ENCODE measurements at regions not wholly inside any gene's neighbourhood (a gene's known extent, or its start where the extent isn't known, plus 50 kb on each side); places are given as distances from the start of the nearest gene placed in this dataset.

GRCh38 chr12:17999174-17999801 is 90.7 kb downstream of the RERGL start:
- H2BK20ac ChIP-seq (ENCODE audit: low read depth, low read length) = no peak overlapping the region
- no peak overlapping the region for H2AK9ac ChIP-seq (replicated peaks; ENCODE audit: low read depth, low read length, poor library complexity)
- no peak overlapping the region for H3K27ac ChIP-seq (ENCODE audit: insufficient read depth, low read length)
- no peaks in the 10 kb centered on the region for H3K9me1 ChIP-seq (ENCODE audit: insufficient read depth, low read length)
- no peak overlapping the region for H3K4me3 ChIP-seq (ENCODE audit: insufficient read depth, low read depth, low read length)
- H3K56ac ChIP-seq (ENCODE audit: extremely low read depth, insufficient read depth, low read length) = no peak overlapping the region
- no peak overlapping the region for H3K14ac ChIP-seq (replicated peaks; ENCODE audit: low read depth, low read length)
- no peak overlapping the region for H4K91ac ChIP-seq (ENCODE audit: insufficient read depth, low read depth, low read length)
- H3K23ac ChIP-seq (ENCODE audit: low read depth, low read length) = no peak overlapping the region
- ATAC-seq (ENCODE audit: low read depth) (no peak), DNase-seq (no peak)
- intact Hi-C loops (cut with micrococcal nuclease) (no loop called here), in situ Hi-C loops (cut with MboI; ENCODE audit: low sequenced_read_pairs) (no loop called here), dilution Hi-C loops (cut with HindIII; ENCODE audit: low sequenced_read_pairs, unreplicated experiment) (no loop called here)
- no peaks in the 10 kb centered on the region for H3K36me3 ChIP-seq (ENCODE audit: control insufficient read depth, insufficient read depth, low read length)
- no peak overlapping the region for H4K5ac ChIP-seq (ENCODE audit: low read depth, low read length)
- no peaks in the 10 kb centered on the region for H3K27me3 ChIP-seq (ENCODE audit: control insufficient read depth, insufficient read depth, low read length)
- H4K20me1 ChIP-seq (ENCODE audit: insufficient read depth, low read length) = no peaks in the 10 kb centered on the region
- TF ChIP-seq MXI1 (IDR thresholded peaks at IDR 0.05; ENCODE audit: borderline replicate concordance, low read depth, low read length) (no peak), RFX5 (IDR thresholded peaks at IDR 0.05; ENCODE audit: low read depth, low read length) (no peak), RCOR1 (IDR thresholded peaks at IDR 0.05; ENCODE audit: insufficient replicate concordance, low read length) (no peak)
- no peak overlapping the region for H2BK5ac ChIP-seq (ENCODE audit: low read depth, low read length, poor library complexity, severe bottlenecking)
- WGBS, 2 experiments (ENCODE audit: extremely low coverage in 2 of 2, insufficient read length in 1 of 2) = no CpG with 5 or more reads among the region's 2 CpGs
- no peak overlapping the region for H2BK120ac ChIP-seq (ENCODE audit: low read depth, low read length)
- H4K8ac ChIP-seq (ENCODE audit: low read depth in 2 of 2, low read length in 2 of 2) = no peak overlapping the region
- H3K4ac ChIP-seq (ENCODE audit: low read depth, low read length) = no peak overlapping the region
- H2AFZ ChIP-seq (replicated peaks; ENCODE audit: low read length, poor library complexity) = no peak overlapping the region
- H3K4me1 ChIP-seq (ENCODE audit: control insufficient read depth, insufficient read depth, low read length) = no peaks in the 10 kb centered on the region
- ChIA-PET POLR2A (ENCODE audit: unreplicated experiment) (no interaction called here), CTCF (no interaction called here)
- H2BK15ac ChIP-seq (ENCODE audit: low read depth, low read length) = no peak overlapping the region
- BruUV-seq (replicated peaks) = no TSS peak
- no peak overlapping the region for H3K4me2 ChIP-seq (ENCODE audit: low read depth, low read length)
- no peak overlapping the region for H3K9ac ChIP-seq (ENCODE audit: low read depth, low read length)
- no peak overlapping the region for H2AK5ac ChIP-seq (ENCODE audit: low read depth, low read length)
- H3K79me1 ChIP-seq (ENCODE audit: low read depth in 1 of 2, low read length in 2 of 2) = no peaks in the 10 kb centered on the region
- H3K9me3 ChIP-seq (ENCODE audit: control insufficient read depth, insufficient read depth, low read length) = peaks cover 11% of the 10 kb centered on the region
- H3K18ac ChIP-seq (ENCODE audit: low read depth, low read length) = no peak overlapping the region

Measured in IMR-90 (cell line).